ENCODE measurements at regions not wholly inside any gene's neighbourhood (a gene's known extent, or its start where the extent isn't known, plus 50 kb on each side); places are given as distances from the start of the nearest gene placed in this dataset.

GRCh38 chr7:9983048-9983447, 990.6 kb upstream of the PHF14 start:
- Histone ChIP-seq H3K4me1 (peaks cover 0 to 7% (median 0%) of the 10 kb centered on the region in 3 donors), H3K9me3 (peaks cover 0 to 5% (median 0%) of the 10 kb centered on the region in 3 donors), H3K27me3 (no peaks in the 10 kb centered on the region), H3K27ac (no peak overlapping the region), H3K36me3 (no peaks in the 10 kb centered on the region), H3K4me3 (no peak overlapping the region)
- WGBS, 2 donors (ENCODE audit: low coverage in 1 of 2), result 73 to 80% methylated on average over 5 of the region's 5 CpGs
- no peak for ATAC-seq
- TF ChIP-seq POLR2AphosphoS5 (IDR thresholded peaks at IDR 0.05) (no peak), EP300 (IDR thresholded peaks at IDR 0.05) (no peak)

GRCh38 chr7:10015687-10016086, 958.0 kb upstream of the PHF14 start:
- WGBS, 2 donors (ENCODE audit: low coverage in 1 of 2), result 52 to 82% methylated on average over 1 of the region's 1 CpG
- no peak overlapping the region for H3K4me3 ChIP-seq
- ATAC-seq, result no peak

GRCh38 chr7:10022480-10022879, 951.2 kb upstream of the PHF14 start:
- Histone ChIP-seq H3K27ac (no peak overlapping the region), H3K36me3 (no peaks in the 10 kb centered on the region), H3K4me3 (no peak overlapping the region), H3K4me1 (no peaks in the 10 kb centered on the region), H3K9me3 (no peaks in the 10 kb centered on the region), H3K27me3 (no peaks in the 10 kb centered on the region)
- ATAC-seq, result no peak
- TF ChIP-seq CTCF (IDR thresholded peaks at IDR 0.05) (no peak), EP300 (IDR thresholded peaks at IDR 0.05) (no peak), POLR2AphosphoS5 (IDR thresholded peaks at IDR 0.05) (no peak), POLR2A (IDR thresholded peaks at IDR 0.05) (no peak)
- WGBS, 2 donors (ENCODE audit: low coverage in 1 of 2), result 59 to 85% methylated on average over 3 of the region's 3 CpGs

More at GRCh38 chr7:10015687-10016086, 958.0 kb upstream of the PHF14 start:
- H3K9me3 ChIP-seq, result peaks cover 0 to 6% (median 0%) of the 10 kb centered on the region in 3 donors
- H3K27ac ChIP-seq, result no peak overlapping the region
- H3K4me1 ChIP-seq, result no peaks in the 10 kb centered on the region
- no peaks in the 10 kb centered on the region for H3K27me3 ChIP-seq
- TF ChIP-seq CTCF (IDR thresholded peaks at IDR 0.05) (no peak), POLR2A (IDR thresholded peaks at IDR 0.05) (no peak), EP300 (IDR thresholded peaks at IDR 0.05) (no peak), POLR2AphosphoS5 (IDR thresholded peaks at IDR 0.05) (no peak)
- no peaks in the 10 kb centered on the region for H3K36me3 ChIP-seq

- peak in 1 of 4 experiments; percentile 14 for TF ChIP-seq CTCF (IDR thresholded peaks at IDR 0.05)
- TF ChIP-seq POLR2AphosphoS5 (IDR thresholded peaks at IDR 0.05), result no peak
- 40 to 57% methylated on average over 1 to 2 of the region's 2 CpGs for WGBS, 2 donors (ENCODE audit: low coverage in 1 of 2)
- no peak overlapping the region for H3K4me3 ChIP-seq
- no peaks in the 10 kb centered on the region for H3K36me3 ChIP-seq
- H3K27ac ChIP-seq, result no peak overlapping the region
- H3K9me3 ChIP-seq, result no peaks in the 10 kb centered on the region
- H3K27me3 ChIP-seq, result no peaks in the 10 kb centered on the region
- no peaks in the 10 kb centered on the region for H3K4me1 ChIP-seq
- no peak for ATAC-seq
These were observed 950.7 kb upstream of the PHF14 start for GRCh38 chr7:10022957-10023356.

GRCh38 chr7:10034843-10035556, 938.7 kb upstream of the PHF14 start:
- no peaks in the 10 kb centered on the region for H3K27me3 ChIP-seq
- TF ChIP-seq CTCF (IDR thresholded peaks at IDR 0.05) (no peak), POLR2AphosphoS5 (IDR thresholded peaks at IDR 0.05) (no peak), POLR2A (IDR thresholded peaks at IDR 0.05) (no peak), EP300 (IDR thresholded peaks at IDR 0.05) (no peak)
- no peaks in the 10 kb centered on the region for H3K9me3 ChIP-seq
- no peak overlapping the region for H3K4me3 ChIP-seq
- no peak for ATAC-seq
- H3K27ac ChIP-seq, result no peak overlapping the region
- WGBS, 2 donors (ENCODE audit: low coverage in 1 of 2), result 87 to 90% methylated on average over 4 to 5 of the region's 5 CpGs
- no peaks in the 10 kb centered on the region for H3K36me3 ChIP-seq
- H3K4me1 ChIP-seq, result no peaks in the 10 kb centered on the region
